HFF-Myc (cell line): ENCODE measurements at regions not wholly inside any gene's neighbourhood (a gene's known extent, or its start where the extent isn't known, plus 50 kb on each side); places are given as distances from the start of the nearest gene placed in this dataset.
"Not testable (repeated sequence)": the region's sequence is repeated elsewhere in the genome, so short reads cannot be mapped to it uniquely, and the experiment has no call there.

Source experiments
- DNase-seq: peaks from one replicate; pipeline ENCODE4 v3.0.0-alpha.2; 2011; ENCODE audit warnings: low read depth; ENCODE audit errors: extremely low read depth
- H3K4me3 ChIP-seq: replicated peaks from 2 replicates; pipeline ENCODE4 v1.5.1; 2011; ENCODE audit warnings: low read depth, mild to moderate bottlenecking, control low read depth, low read length
- TF ChIP-seq, protein P1 (sequence below): IDR thresholded peaks from 2 replicates; pipeline ENCODE4 v1.5.1; 2012; ENCODE audit warnings: mild to moderate bottlenecking, low read depth, low read length, control low read depth; ENCODE audit errors: missing control alignments

DNA sequence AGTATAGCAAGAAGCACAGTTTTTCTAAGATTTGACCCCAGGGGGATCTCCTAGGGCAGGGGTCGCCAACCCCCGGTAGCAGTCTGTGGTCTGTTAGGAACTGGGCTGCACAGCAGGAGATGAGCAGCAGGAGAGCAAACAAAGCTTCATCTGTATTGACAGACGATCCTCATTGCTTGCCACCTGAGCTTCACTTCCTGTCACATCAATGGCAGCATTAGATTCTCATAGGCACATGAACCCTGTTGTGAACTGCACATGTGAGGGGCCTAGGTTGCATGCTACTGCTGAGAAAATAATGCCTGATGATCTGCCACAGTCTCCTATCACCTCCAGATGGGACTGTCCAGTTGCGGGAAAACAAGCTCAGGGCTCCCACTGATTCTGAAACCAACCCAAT lies 136.2 kb downstream of the RGPD3 start:
- TF ChIP-seq, protein P1, sequence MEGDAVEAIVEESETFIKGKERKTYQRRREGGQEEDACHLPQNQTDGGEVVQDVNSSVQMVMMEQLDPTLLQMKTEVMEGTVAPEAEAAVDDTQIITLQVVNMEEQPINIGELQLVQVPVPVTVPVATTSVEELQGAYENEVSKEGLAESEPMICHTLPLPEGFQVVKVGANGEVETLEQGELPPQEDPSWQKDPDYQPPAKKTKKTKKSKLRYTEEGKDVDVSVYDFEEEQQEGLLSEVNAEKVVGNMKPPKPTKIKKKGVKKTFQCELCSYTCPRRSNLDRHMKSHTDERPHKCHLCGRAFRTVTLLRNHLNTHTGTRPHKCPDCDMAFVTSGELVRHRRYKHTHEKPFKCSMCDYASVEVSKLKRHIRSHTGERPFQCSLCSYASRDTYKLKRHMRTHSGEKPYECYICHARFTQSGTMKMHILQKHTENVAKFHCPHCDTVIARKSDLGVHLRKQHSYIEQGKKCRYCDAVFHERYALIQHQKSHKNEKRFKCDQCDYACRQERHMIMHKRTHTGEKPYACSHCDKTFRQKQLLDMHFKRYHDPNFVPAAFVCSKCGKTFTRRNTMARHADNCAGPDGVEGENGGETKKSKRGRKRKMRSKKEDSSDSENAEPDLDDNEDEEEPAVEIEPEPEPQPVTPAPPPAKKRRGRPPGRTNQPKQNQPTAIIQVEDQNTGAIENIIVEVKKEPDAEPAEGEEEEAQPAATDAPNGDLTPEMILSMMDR: no peak

DNA sequence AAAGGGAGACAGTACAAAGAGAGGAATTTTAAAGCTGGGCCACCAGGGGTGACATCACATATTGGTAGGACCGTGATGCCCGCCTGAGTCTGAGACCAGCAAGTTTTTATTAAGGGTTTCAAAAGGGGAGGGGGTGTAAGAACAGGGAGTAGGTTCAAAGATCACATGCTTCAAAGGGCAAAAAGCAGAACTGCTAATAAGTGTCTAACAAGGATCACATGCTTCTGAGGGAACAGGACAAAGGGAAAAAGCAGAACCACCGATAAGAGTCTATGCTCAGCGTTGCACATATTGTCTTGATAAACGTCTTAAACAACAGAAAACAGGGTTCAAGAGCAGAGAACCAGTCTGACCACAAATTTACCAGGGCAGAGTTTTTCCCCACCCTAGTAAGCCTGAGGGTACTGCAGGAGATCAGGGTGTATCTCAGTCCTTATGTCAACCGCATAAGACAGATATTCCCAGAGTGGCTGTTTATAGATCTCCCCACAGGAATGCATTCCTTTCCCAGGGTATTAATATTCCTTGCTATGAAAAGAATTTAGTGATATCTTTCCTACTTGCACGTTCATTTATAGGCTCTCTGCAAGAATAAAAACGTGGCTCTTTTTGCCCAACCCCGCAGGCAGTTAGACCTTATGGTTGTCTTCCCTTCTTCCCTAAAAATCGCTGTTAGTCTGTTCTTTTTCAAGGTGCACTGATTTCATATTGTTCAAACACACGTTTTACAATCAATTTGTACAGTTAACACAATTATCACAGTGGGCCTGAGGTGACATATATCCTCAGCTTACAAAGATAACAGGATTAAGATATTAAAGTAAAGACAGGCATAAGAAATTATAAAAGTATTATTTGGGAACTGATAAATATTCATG lies 136.5 kb upstream of the UXS1 start:
- DNase-seq, H3K4me3 ChIP-seq: not testable (repeated sequence)

More for the DNA sequence above, 136.2 kb downstream of the RGPD3 start:
- no peak for DNase-seq
- no peak overlapping the region for H3K4me3 ChIP-seq

DNA sequence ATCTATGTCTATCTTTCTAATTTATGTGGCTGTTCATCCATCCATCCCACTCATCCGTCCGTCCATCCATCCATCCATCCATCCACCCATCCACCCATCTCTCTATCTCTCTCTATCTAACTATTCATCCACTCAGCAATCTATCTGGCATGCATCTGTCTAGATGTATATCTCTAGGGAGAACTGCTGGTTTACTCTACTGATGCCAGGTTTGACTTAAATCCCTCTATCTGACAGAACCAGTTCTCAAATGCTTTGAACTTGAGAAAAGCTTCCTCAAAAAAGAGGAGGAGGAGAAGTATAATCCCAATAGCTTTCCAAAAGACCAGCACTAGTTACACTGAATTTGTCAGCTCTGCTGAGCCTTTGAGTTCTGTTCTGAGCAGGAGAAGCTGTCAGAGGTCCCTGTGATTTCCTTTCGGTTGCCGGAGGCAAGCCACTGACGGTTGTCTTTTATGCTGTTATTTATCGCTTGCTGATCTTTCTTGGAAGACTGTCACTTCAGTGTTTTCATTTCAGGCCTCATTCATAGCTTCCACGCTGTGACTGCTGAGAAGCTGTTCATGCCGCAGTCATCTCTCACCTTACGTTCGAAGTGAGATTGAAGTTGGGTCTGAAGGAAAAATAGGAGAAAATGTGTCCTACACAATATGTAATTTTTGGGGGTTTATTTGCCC lies 129.4 kb upstream of the UXS1 start:
- no peak overlapping the region for H3K4me3 ChIP-seq
- TF ChIP-seq, protein P1: no peak
- no peak for DNase-seq

DNA sequence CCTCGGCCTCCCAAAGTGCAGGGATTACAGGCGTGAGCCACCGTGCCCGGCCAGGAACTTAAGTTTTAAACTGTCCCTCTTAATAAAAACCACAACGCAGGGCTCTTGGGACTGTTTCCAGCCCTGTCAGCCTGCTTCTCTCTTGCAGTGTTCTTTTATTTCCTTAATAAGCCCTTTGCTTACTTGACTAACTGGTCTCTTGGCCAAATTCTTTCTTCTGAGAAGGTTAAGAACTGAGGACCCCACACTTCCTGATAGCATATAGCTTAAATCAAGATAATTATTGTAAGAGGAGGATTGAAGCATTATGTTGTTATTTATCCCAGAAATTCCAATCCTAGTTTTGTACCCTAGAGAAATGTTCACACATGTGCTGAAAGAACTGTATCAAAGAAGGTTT lies 128.2 kb upstream of the UXS1 start:
- TF ChIP-seq, protein P1: no peak
- no peak for DNase-seq
- no peak overlapping the region for H3K4me3 ChIP-seq

DNA sequence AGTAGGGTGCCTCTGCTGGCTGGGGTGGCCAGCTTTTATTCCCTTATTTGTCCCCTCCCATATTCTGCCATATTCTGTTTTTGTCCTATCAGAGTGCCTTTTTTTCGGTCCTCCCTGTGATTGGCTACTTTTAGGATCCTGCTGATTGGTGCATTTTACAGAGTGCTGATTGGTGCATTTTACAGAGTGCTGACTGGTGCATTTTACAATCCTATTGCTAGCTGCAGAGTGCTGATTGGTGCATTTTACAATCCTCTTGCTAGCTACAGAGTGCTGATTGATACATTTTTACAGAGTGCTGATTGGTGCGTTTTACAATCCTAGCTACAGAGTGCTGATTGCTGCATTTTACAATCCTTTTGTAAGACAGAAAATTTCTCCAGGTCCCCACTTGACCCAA lies 126.3 kb upstream of the UXS1 start:
- H3K4me3 ChIP-seq, DNase-seq: not testable (repeated sequence)

DNA sequence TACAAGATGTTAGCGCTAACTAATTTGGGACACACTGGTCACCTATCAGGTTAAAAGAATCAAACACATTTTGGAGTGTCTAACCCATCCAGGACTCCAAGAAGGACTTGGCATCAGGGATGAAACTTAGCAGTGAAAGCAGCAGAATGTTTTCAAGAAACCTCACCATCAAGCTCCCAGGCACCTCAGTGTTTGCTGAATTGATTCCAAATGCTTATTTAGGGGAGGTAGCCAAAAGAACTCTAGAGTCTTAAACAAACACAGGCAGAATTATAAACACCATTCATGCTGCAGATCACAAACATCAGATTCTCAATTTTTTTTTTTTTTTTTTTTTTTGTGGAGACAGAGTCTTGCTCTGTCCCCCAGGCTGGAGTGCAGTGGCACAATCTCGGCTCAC lies 122.8 kb upstream of the UXS1 start:
- no peak overlapping the region for H3K4me3 ChIP-seq
- DNase-seq: no peak
- TF ChIP-seq, protein P1: no peak

DNA sequence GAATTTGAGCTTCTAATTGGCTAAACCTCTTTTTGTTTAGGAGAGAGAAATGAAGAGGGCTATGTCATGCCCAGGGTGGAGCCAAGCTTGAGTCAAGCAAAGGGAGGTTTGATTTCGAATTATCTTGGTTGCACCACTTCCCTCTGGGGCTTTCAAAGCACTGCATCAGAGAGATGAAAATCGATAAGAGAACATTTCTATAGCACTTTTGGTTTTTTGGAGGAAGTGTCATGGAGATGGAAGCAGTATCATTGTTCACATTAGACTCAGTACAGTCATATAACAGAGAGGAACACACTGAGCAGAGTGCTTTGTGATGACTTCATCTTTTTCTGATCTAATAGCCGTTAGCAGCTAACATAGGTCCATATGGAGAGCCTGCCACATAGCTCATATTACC lies 120.3 kb upstream of the UXS1 start:
- TF ChIP-seq, protein P1: no peak
- H3K4me3 ChIP-seq: no peak overlapping the region
- DNase-seq: no peak
